Naive B cell (primary cell): ENCODE measurements at regions not wholly inside any gene's neighbourhood (a gene's known extent, or its start where the extent isn't known, plus 50 kb on each side); places are given as distances from the start of the nearest gene placed in this dataset.
A peak's percentile ranks its signal among the peaks of the same experiment; 100 is the strongest.
"Not testable (repeated sequence)": the region's sequence is repeated elsewhere in the genome, so short reads cannot be mapped to it uniquely, and the experiment has no call there.

ENCODE experiments used
- ATAC-seq, 2 donors: fragments of 150-1000 bp; cut with Tn5 transposase; 2 replicates each; pipeline ENCODE4 v1.10.0; 2021; ENCODE audit warnings: low read depth in 2 of 2, mild to moderate bottlenecking in 2 of 2, moderate library complexity in 2 of 2
- DNase-seq: peaks from one replicate; pipeline ENCODE4 v3.0.0; 2022
- H3K27ac Mint-ChIP-seq, 6 donors: one replicate each; pipeline ENCODE4 v1.8.0; 2020 to 2022; ENCODE audit warnings: mild to moderate bottlenecking in 6 of 6, mixed read lengths in 6 of 6, moderate library complexity in 5 of 6, inconsistent platforms in 2 of 6
- H3K27me3 Mint-ChIP-seq, 3 donors: one replicate each; pipeline ENCODE4 v1.8.0; 2021 to 2022; ENCODE audit warnings: mixed read lengths in 3 of 3, mild to moderate bottlenecking in 1 of 3
- H3K36me3 Mint-ChIP-seq, 2 donors: one replicate each; pipeline ENCODE4 v1.8.0; 2020 to 2022; ENCODE audit warnings: mixed read lengths in 2 of 2, inconsistent platforms in 1 of 2, mild to moderate bottlenecking in 1 of 2
- H3K4me1 Mint-ChIP-seq, 3 donors: one replicate each; pipeline ENCODE4 v1.8.0; 2020 to 2022; ENCODE audit warnings: mixed read lengths in 3 of 3, inconsistent platforms in 1 of 3, mild to moderate bottlenecking in 1 of 3, moderate library complexity in 1 of 3
- H3K4me3 Mint-ChIP-seq, 8 donors: one replicate each; pipeline ENCODE4 v1.8.0; 2020 to 2022; ENCODE audit warnings: mild to moderate bottlenecking in 8 of 8, mixed read lengths in 8 of 8, moderate library complexity in 8 of 8, inconsistent platforms in 2 of 8
- H3K9me3 Mint-ChIP-seq, 7 donors: one replicate each; pipeline ENCODE4 v1.8.0; 2020 to 2022; ENCODE audit warnings: mixed read lengths in 7 of 7, mild to moderate bottlenecking in 5 of 7, inconsistent platforms in 2 of 7, moderate library complexity in 1 of 7

DNA sequence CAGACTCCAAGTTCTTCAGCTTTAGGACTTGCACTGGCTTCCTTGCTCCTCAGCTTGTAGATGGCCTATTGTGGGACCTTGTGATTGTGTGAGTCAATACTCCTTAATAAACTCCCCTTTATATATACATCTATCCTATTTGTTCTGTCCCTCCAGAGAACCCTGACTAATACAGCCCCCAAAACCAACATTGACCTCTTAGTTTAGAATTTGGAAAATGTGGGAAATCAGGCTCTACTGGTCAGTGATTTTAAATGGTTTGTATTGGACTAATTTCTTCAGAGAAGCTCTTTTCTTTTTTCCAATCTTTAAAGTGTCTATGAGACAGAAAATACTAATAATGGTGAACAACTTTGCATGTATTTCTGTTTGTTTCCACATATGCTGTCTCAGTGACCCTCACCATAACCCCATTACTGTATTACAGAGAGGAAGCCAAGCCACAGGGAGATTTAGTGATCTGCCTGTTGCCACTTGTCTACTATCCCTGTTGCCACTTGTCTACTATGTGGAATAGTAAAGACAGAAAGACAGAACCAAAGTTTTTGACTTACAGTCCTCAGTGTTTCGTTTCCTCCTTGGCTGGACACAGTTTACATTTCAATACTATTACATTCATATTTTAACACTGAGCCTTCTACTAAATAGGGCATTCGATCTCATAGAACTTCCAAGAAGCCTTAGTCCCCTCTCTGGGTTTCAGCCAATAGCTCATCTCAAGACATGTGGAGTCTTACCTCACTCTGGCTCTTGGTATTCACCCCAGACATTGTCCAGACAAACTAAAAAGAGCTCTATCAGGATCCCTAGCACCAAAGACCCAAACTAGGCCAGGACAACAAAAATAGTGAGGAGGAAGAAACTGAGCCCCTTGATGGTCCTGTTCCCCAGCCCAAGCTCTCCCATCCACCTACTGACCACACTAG, 121.0 kb downstream of the AKR1D1 start:
- Mint-ChIP-seq H3K27ac (peak overlapping the region in 1 of 6 donors; percentile 93), H3K9me3 (peaks cover 0 to 3% (median 0%) of the 10 kb centered on the region in 7 donors), H3K4me3 (no peak overlapping the region), H3K27me3 (peaks cover 0 to 10% (median 0%) of the 10 kb centered on the region in 3 donors), H3K4me1 (no peaks in the 10 kb centered on the region), H3K36me3 (no peaks in the 10 kb centered on the region)
- ATAC-seq, result no peak
- no peak for DNase-seq

DNA sequence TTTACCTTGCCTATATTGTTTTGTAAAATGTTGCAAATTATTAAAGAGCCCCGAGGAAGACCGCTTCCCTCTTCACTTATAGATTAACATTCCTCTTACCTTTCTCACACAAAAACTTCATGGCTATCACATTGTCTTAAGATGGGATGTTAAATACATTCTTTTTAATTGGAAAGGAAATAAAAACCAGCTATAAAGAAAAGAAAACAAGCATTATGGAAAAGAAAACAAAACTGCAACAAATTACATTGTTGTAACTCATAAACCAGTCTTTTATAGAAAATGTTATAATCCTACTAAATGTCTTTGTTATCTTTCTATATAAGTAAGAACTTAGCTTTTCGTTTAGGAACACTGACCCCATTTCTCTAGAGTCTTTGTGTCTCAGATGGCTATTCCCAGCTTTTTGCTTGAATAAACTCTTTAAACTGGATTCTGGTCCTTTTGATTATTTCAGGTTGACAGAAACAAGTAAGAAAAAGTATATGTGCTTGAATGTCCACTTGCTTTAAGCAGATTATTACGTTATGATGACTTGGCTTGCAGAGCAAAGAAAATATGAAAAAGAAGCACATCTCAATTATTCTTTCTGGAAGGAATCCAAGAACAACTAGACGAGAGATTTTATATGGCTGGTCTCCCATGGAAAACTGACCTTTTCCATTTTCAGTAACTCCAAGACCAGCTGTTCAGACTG, 128.2 kb downstream of the AKR1D1 start:
- ATAC-seq (no peak), DNase-seq (no peak)
- Mint-ChIP-seq H3K9me3 (no peaks in the 10 kb centered on the region), H3K27me3 (peaks cover 4 to 8% (median 5%) of the 10 kb centered on the region in 3 donors), H3K36me3 (no peaks in the 10 kb centered on the region), H3K4me3 (no peak overlapping the region), H3K27ac (no peak overlapping the region), H3K4me1 (peaks cover 0 to 4% (median 0%) of the 10 kb centered on the region in 3 donors)

DNA sequence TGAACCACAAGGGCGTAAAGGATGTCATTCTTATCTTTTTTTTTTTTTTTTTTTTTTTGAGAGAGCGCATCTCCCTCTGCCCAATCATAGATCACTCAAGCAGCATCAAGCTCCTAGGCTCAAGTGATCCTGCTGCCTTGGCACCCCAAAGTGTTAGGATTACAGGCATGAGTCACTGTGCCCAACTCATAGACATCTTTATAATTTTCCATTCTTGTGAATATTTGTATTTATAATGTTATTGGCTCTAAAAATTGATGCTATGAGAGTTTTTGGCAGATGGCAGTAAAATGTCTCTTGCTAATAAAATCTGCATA, 128.7 kb downstream of the AKR1D1 start:
- Mint-ChIP-seq H3K4me1 (peaks cover 0 to 4% (median 0%) of the 10 kb centered on the region in 3 donors), H3K27ac (no peak overlapping the region), H3K27me3 (peaks cover 4 to 8% (median 5%) of the 10 kb centered on the region in 3 donors), H3K9me3 (no peaks in the 10 kb centered on the region), H3K4me3 (no peak overlapping the region), H3K36me3 (no peaks in the 10 kb centered on the region)
- no peak for ATAC-seq
- no peak for DNase-seq

DNA sequence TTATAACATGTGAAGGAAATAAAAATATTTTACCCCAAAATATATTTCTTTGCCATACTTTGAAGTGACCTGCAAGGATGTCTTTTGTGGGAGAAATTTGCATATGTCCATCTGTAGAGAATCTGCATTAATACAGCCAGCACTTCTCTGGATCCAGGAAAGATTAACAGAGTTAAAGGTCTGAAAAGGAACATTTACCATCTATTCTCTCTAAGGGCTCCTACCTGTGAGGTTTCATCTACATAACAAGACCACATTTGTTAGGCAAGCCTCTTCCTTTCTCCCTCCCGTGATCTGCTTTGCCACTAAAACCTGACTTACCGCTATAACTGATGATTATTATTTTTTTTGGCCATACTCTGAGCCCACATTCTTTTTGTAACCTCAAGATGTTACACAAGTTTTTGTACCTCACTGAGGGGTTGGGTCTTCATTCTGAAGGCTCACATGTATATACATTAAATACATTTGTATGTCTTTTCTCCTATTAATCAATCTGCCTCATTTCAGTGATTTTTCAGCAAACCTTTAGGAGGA, 129.4 kb downstream of the AKR1D1 start:
- Mint-ChIP-seq H3K4me3 (no peak overlapping the region), H3K36me3 (no peaks in the 10 kb centered on the region), H3K27ac (no peak overlapping the region), H3K27me3 (peaks cover 4 to 8% (median 5%) of the 10 kb centered on the region in 3 donors), H3K9me3 (no peaks in the 10 kb centered on the region), H3K4me1 (peaks cover 0 to 4% (median 0%) of the 10 kb centered on the region in 3 donors)
- DNase-seq (no peak), ATAC-seq (no peak)

DNA sequence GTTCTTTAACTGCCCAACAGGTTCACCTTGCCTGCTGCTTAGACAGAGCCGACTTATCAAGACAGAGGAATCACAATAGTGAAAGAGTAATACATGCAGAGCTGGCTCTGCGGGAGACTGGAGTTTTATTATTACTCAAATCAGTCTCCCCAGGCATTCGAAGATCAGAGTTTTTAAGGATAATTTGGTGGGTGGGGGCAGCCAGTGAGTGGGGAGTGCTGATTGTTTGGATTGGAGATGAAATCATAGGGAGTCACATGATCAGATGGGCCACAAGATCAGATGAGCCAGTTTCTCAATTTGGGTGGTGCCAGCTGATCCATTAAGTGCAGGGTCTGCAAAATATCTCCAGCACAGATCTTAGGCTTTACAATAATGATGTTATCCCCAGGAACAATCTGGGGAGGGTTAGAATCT, 131.3 kb downstream of the AKR1D1 start:
- Mint-ChIP-seq H3K4me3 (no peak overlapping the region), H3K27ac (no peak overlapping the region), H3K4me1 (peaks cover 0 to 4% (median 0%) of the 10 kb centered on the region in 3 donors), H3K36me3 (no peaks in the 10 kb centered on the region), H3K27me3 (peaks cover 4 to 8% (median 5%) of the 10 kb centered on the region in 3 donors), H3K9me3 (no peaks in the 10 kb centered on the region)
- DNase-seq, result no peak
- no peak for ATAC-seq

DNA sequence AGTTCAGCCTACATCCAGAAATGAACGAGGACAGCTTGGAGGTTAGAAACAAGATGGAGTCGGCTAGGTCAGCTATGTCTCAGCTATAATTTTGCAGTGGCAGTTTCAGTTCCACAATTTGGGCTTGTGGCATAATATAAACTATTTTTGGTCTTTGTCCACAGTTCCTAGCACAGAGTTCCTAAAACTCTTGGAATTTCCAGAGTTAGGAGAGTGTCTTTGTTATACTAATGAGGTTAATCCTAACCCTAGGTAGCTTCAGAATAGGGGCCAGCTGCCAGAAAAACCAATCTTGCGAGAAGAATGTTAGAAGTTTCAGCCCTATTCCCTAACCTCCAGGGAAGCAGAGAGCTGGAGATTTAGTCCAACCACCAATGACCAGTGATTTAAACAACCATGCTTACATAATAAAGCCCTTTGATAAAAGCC, 131.9 kb downstream of the AKR1D1 start:
- no peak overlapping the region for H3K4me3 Mint-ChIP-seq
- no peak for DNase-seq
- H3K9me3 Mint-ChIP-seq, result no peaks in the 10 kb centered on the region
- H3K36me3 Mint-ChIP-seq, result no peaks in the 10 kb centered on the region
- ATAC-seq, result no peak
- peak overlapping the region in 1 of 6 donors; percentile 26 for H3K27ac Mint-ChIP-seq
- H3K4me1 Mint-ChIP-seq, result peaks cover 0 to 4% (median 0%) of the 10 kb centered on the region in 3 donors
- H3K27me3 Mint-ChIP-seq, result peaks cover 4 to 8% (median 5%) of the 10 kb centered on the region in 3 donors

DNA sequence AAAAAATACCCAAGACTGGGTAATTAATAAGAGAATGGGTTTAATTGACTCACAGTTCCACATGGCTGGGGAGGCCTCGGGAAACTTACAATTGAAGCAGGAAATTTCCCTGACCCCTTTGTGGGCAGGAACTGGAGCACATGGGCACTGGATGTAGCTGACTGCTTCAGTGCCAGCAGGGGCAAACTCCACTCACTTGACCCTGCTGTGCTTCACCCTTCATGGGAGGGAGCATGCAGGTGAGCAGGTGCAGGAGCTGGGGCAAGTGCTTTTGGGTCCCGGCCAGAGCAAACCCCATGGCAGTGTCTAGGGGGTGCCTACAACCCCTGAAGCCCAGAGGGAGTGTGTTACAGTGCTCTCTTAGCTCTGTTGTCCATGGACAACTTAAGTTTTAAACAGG, 132.6 kb downstream of the AKR1D1 start:
- Mint-ChIP-seq H3K27me3 (peaks cover 4 to 8% (median 5%) of the 10 kb centered on the region in 3 donors), H3K36me3 (no peaks in the 10 kb centered on the region), H3K9me3 (no peaks in the 10 kb centered on the region), H3K4me3 (no peak overlapping the region), H3K27ac (no peak overlapping the region), H3K4me1 (peaks cover 0 to 4% (median 0%) of the 10 kb centered on the region in 3 donors)
- ATAC-seq, result no peak
- DNase-seq, result no peak

DNA sequence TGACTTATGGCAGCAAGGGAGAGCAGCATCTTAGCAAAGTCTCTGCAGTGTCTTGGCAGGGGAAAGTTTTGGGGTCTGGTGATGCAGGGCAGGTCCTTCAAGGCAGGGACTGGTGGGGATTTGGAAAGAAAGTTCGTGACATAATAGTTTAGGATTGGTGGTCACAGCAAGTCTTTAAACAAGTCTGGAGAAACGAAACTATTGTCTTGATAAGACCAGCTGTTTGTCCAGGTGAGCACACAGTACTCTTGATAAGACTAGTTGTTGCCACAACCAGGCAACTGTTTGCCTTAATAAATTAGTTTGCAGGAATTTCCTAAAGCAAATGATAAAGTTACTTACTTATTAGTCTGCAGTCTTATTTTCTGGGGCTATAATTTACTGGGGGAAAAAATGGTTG, 136.1 kb downstream of the AKR1D1 start:
- peaks cover 0 to 4% (median 0%) of the 10 kb centered on the region in 3 donors for H3K4me1 Mint-ChIP-seq
- no peaks in the 10 kb centered on the region for H3K36me3 Mint-ChIP-seq
- no peak for DNase-seq
- no peaks in the 10 kb centered on the region for H3K9me3 Mint-ChIP-seq
- H3K27me3 Mint-ChIP-seq, result peaks cover 0 to 5% (median 0%) of the 10 kb centered on the region in 3 donors
- no peak overlapping the region for H3K27ac Mint-ChIP-seq
- no peak for ATAC-seq
- no peak overlapping the region for H3K4me3 Mint-ChIP-seq

DNA sequence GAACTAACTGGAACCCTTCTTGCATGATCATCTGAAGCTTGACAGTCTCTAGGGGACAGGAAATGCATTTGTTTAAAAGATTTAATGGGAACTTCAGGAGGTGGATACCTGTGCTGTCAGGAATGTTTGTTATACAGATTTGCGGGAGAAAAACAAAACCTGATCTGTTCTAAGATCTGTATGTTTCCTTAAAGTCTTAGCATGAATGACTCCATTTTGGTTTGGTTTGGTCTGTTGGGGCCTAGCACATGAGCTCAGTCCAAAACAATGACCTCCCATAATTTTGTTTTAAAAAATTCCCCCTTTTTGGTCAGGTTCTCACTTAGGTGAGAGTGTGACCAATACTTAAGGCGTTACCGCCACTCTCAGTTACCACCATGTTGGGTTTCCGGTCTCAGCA, 138.7 kb downstream of the AKR1D1 start:
- Mint-ChIP-seq H3K9me3 (peaks cover 4 to 8% (median 5%) of the 10 kb centered on the region in 7 donors), H3K36me3 (peaks cover 2 to 5% of the 10 kb centered on the region in 2 donors), H3K4me3 (no peak overlapping the region), H3K27ac (no peak overlapping the region), H3K27me3 (no peaks in the 10 kb centered on the region), H3K4me1 (no peaks in the 10 kb centered on the region)
- ATAC-seq (no peak), DNase-seq (no peak)

DNA sequence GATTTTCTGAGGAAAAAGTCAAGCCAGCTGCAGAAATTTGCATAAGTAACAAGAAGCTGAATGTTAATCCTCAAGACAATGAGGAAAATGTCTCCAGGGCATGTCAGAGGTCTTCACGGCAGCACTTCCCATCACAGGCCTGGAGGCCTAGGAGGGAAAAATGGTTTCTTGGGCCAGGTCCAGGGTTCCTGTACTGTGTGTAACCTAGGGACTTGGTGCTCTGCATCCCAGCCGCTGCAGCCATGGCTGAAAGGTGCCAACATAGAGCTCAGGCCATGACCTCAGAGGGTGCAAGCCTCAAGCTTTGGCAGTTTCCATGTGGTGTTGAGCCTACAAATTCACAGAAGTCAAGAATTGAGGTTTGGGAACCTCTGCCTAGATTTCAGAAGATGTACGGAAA, 144.1 kb downstream of the AKR1D1 start:
- DNase-seq, ATAC-seq, H3K27me3 Mint-ChIP-seq, H3K4me3 Mint-ChIP-seq, H3K27ac Mint-ChIP-seq, H3K4me1 Mint-ChIP-seq: not testable (repeated sequence)
- Mint-ChIP-seq H3K36me3 (peaks cover 5 to 17% of the 10 kb centered on the region in 2 donors), H3K9me3 (peaks cover 10 to 35% (median 23%) of the 10 kb centered on the region in 7 donors)

DNA sequence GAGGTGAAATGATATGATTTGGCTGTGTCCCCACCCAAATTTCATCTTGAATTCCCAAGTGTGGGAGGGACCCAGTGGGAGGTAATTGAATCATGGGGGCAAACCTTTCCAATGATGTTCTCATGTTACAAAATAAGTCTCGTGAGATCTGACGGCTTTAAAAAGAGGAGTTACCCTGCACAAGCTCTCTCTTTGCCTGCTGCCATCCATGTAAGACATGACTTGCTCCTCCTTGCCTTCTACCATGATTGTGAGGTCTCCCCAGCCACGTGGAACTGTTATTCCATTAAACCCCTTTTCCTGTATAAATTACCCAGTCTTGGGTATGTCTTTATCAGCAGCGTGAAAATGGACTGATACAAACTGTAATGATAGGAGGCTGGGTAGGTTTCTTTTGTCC, 145.1 kb downstream of the AKR1D1 start:
- Mint-ChIP-seq H3K9me3 (peaks cover 10 to 35% (median 23%) of the 10 kb centered on the region in 7 donors), H3K4me3 (peak overlapping the region in 1 of 8 donors; percentile 44), H3K36me3 (peaks cover 5 to 17% of the 10 kb centered on the region in 2 donors)
- ATAC-seq, H3K27me3 Mint-ChIP-seq, H3K27ac Mint-ChIP-seq, DNase-seq, H3K4me1 Mint-ChIP-seq: not testable (repeated sequence)

DNA sequence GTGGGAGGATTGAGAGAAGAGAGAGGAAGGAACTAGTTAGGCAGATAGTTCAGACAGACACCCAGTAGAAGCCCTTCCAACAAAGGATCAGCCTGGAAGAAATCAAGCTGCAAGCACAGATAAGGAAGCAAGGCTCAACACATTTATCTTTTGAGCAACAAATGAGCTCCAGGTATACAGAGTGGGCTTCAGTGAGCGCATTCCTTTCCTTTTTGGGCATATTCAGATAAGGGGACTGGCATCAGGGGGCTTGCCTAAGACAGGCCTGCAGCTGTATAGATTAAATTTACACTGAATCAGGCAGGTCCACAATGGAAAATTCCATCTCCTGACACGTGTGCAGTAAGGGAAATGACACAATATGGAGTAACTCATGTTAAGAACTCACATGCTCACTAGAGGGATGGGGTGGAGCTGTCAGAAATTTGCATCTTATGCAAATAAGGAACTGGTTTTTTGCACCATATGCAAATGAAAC, 147.2 kb downstream of the AKR1D1 start:
- no peak for ATAC-seq

DNA sequence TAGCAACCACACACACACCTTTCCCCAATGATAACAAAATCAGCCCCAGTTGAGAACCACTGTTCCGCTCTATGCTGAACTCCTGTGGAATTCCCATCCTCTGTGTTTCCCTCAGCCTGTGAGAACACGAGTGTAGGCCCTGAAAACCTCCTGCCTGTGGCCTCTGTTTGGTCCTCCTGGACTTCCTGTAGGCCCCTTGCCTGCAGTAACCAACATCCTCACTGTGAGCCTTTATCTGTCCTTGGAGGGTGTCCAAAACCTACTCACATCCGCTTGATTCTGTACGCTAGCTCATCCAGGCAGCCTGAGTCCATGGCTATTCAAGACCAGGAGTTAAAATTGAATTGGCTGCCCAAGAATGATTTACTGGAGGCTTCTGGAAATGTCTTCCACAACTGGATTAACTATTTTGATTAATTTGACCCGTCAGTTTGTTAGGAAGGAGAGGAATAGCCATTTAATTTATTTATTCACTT, 149.8 kb downstream of the AKR1D1 start:
- DNase-seq (no peak), ATAC-seq (no peak)
- peaks cover 5 to 17% (median 10%) of the 10 kb centered on the region in 7 donors for H3K9me3 Mint-ChIP-seq
- no peaks in the 10 kb centered on the region for H3K4me1 Mint-ChIP-seq
- H3K27ac Mint-ChIP-seq, result no peak overlapping the region
- H3K4me3 Mint-ChIP-seq, result no peak overlapping the region
- H3K36me3 Mint-ChIP-seq, result peaks cover 0 to 9% of the 10 kb centered on the region in 2 donors
- H3K27me3 Mint-ChIP-seq, result peaks cover 0 to 12% (median 3%) of the 10 kb centered on the region in 3 donors

More for the DNA sequence above, 147.2 kb downstream of the AKR1D1 start:
- Mint-ChIP-seq H3K4me3 (no peak overlapping the region), H3K36me3 (peaks cover 5 to 17% of the 10 kb centered on the region in 2 donors), H3K9me3 (peaks cover 8 to 35% (median 22%) of the 10 kb centered on the region in 7 donors), H3K27me3 (peaks cover 0 to 8% (median 0%) of the 10 kb centered on the region in 3 donors), H3K4me1 (no peaks in the 10 kb centered on the region), H3K27ac (peak overlapping the region in 1 of 6 donors; percentile 50)
- DNase-seq, result no peak
